ENCODE measurements at regions not wholly inside any gene's neighbourhood (a gene's known extent, or its start where the extent isn't known, plus 50 kb on each side); places are given as distances from the start of the nearest gene placed in this dataset.

DNA sequence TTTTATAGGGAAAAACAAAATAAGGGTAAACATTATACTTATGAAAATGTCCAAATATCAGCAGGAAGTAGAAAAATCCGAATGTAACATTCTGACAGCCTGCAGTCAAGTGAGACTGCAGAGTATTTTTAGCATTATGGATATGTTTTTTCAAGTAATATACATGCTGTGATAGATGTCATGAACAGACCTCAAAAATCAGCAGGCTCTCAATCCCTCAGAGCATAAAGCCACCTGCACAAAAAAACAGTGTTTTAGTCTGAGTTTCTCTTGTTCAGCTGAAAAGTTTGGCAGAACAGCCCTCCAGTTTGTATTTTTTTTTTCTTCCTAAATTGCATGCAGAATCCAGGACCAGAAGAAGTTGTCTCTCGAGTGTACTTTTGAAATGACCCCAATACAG lies 219.1 kb upstream of the FMN2 start:
- DNase-seq (ENCODE audit: low spot score): no peak

DNA sequence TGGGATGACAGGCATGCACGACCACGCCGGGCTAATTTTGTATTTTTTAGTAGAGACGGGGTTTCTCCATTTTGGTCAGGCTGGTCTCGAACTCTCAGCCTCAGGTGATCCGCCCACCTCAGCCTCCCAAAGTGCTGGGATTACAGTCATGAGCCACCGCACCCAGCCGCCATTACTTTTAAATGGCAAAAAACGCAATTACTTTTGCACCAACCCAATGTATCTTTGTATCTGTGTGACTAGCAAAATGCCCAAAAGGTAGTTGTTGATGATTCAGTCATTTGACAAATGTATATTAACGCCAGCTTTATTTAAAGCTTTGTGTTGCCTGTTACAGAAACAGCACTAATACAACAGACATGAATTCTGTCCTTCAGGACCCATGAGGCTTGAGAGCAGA lies 216.9 kb upstream of the FMN2 start:
- no peak for DNase-seq (ENCODE audit: low spot score)

DNA sequence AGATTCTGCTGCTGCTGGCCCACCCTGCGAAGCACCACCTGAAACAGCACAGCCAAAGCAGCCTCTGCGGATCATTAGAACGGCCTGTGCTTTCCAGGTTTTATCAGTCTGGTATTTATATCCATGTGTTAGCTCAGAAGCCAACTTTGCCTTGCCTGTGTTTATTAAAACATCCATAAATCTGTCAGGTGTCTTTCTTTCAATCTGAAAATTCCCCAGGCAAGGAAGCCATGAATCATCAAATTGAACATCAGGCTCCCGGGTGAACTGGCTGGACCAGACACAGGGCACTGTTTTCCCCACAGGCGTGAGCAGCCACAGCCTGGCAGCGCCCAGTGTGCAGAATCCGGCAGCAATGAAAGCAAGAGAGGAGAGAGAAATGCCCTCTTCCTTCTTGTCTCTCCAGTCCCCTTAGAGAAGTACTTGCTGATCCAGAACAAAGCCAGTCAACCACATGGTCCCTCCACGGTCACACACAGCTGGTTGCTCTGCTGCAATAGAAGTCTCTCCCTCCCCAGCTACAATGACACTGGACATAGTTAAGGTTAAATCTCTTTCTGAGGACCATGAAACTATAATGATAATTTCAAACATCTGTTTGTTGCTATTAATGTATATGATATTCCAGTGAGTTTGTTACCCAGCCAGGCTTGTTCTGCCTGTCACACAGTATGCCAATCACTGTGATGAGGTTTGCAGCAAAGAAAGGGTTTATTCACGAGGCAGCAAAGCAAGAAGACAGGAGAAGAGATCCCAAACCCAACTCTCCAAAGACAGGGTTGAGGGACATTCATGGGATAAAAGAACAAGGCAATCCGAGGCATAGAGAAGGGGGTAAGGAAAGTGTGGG lies 212.1 kb upstream of the FMN2 start:
- DNase-seq (ENCODE audit: low spot score): peak; percentile 9

DNA sequence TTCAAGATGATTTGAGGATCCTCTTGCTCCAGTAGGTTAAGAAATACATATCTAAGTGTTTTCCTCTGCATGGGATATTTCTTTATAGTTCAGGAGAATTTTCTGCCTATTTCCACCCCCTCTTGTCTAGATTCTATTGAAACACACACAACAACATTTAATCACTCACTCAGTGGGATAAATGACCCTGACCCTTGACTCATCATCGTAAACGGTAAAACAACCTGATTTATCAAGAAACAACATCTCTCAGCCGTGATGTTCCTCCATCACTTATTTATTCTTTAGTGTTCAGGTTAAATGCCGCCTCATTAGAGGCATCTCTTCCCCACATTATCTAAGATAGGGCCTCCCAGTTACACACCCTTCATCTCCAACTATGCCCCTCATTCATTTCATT lies 208.7 kb upstream of the FMN2 start:
- no peak for DNase-seq (ENCODE audit: low spot score)

DNA sequence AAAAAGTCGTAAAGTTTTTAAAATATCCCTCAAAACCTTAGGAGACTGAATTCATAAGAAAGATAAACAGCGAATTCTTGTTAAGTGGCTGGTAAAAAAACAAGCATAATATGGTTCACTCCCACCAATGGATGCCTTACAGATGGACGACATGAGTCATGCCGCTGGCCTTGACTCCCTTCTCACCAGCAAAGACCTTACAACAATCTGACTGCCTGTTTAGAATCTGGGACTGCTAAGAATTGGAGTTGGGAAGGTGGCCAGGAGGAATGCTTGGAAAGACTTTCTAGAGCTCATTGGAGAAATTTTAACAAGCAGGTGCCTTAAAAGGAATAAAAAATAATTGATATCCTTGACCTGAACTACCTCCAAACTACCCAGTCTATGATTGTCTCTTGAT lies 206.9 kb upstream of the FMN2 start:
- no peak for DNase-seq (ENCODE audit: low spot score)

DNA sequence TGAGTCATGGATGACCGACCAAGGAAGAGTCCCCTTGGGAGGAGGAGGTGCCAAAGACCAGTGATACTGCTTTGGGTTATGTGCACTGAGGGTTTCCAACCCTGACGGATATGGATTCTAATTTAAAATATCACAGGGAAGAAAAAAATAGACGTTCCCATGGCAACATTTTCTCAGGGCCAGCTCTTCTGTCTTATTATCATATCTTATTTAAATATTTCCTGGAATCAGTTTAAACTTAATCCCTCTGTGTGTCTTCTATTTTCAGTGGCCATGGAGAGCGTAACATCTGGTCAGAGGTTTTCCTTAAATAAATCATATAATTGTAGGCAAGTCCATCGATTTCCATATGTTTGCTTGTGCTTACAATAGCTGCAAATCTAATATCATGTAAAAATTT lies 205.4 kb upstream of the FMN2 start:
- DNase-seq (ENCODE audit: low spot score): no peak

DNA sequence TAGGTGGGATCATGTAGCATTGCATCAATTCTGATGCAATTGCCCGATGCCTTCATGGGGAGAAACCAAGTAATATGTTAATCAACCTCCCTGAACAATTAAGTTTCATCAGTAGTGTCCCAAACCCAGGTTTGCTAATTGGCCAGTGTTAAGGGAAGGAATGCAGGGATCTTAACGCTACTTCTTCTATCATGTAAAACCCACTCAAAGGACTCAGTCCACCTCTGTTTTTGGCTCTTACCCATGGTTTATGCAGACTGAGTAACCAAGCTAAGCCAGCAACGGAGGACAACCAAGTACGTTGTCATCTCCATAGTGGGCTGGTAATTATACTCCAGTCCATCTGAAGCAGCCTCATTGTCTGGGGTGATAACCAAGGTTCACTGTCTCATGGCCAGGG lies 203.0 kb upstream of the FMN2 start:
- no peak for DNase-seq (ENCODE audit: low spot score)

DNA sequence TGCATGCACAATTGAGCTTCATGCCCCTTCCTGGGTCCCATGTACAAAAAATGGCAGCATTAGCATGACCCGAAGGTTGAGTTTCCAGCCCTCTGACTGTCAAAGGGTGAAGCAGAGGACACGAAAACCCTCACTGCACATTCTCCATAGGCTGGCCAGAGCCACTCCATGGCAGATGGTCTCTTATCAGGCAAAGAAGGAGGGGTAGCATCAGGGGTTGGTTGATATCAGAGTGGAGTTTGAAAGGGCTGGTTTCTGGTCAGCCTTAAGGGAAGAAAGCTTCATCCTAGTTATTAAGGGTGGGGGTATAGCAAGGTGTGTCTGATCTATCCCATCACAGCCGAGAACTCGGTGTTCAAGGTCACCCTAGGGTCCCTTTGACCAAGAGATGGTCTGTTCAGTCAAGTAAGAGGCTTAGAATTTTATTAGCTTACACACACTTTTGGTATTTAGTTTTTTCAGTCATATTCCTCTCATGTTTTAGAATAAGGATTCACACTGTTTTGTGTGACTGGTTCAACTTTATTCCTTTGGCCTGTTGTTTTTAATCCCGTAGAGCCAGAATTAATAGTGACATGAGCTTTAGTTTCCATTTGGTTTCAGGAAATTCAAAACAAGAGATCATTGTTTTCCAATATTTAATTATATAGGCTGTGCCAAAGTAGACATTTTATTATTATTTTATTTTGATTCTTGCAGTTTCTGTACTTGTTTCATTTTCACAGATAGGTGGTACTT lies 199.9 kb upstream of the FMN2 start:
- DNase-seq (ENCODE audit: low spot score): peak; percentile 74

DNA sequence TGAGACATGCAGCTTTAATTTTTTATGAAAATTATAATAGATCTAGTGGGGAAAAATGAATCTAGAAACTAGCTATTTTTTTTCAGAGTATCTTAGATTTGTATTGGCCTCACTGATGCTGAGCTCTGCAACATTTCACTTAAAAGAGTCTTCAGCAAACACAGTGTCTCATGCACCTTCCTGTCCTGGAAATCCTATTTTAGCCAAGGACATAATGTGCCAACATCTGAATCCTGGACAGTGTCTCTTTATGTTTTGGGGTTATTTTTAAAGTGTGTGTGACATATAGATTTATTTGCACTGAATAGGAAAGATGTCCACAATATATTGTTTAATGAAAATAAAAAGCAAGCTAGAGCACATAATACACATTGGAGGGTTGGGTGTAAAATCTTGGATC lies 199.1 kb upstream of the FMN2 start:
- no peak for DNase-seq (ENCODE audit: low spot score)

DNA sequence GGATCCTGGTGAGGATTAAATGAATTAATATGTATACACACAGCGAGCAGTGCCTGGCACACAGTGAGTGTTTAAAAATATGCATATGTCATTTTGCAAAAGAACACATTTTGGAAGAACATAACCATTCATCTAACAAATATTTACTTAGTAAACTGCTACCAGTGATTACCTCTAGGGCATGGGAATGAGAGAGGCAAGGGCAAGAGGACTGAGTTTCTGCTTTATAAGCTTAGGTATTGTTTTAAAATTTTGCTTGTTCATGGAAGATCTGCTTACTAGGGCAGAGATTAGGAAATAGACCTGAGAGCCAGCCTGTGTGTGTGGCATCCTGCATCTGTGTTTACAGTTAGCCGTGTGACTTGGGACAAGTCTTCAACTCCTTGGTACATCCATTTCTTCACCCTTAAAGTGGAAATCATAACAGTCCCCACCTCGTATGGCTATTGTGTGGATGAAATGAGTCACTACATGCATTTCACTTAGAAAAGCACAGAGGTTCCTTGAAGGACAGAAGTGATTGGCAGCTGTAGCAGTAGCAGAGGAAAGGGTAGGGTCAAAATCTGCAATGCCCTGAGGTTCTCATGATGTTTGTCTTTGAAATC lies 198.5 kb upstream of the FMN2 start:
- no peak for DNase-seq (ENCODE audit: low spot score)

DNA sequence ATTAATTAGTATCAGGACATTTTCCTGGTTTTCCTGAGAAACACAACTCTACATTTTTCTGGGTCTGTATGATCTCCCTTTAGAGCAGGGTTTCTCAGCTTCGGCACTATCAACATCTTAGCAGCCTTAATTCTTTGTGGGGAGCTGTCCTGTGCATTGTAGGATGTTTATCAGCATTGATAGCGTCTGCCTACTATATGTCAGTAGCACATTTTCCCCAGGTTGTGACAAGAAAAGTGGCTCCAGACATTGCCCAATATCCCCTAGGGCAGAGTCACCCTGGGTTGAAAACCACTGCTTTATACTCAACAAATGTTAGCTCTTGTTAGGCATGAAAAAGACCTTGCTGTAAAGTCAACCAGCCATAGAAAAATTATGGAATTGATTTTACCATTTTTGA lies 195.1 kb upstream of the FMN2 start:
- DNase-seq (ENCODE audit: low spot score): peak; percentile 28

DNA sequence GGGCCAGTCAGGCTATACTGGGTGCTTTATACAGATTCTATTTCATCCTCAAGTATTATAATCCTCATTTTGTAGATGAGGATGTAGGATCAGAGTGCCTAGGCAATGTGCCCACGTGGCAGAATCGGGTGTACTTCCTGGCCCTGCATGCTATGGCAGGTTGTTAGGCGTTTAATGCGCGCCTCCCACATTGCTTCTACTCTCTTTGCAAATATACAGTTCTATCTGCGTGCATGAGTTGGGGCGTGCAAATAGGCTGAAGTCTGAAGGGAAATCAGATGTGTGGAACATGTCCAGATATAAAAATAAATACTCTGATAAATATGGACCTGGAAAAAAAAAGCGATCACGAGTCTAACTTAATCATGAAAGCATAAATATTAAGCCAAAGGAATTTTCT lies 194.7 kb upstream of the FMN2 start:
- DNase-seq (ENCODE audit: low spot score): no peak

DNA sequence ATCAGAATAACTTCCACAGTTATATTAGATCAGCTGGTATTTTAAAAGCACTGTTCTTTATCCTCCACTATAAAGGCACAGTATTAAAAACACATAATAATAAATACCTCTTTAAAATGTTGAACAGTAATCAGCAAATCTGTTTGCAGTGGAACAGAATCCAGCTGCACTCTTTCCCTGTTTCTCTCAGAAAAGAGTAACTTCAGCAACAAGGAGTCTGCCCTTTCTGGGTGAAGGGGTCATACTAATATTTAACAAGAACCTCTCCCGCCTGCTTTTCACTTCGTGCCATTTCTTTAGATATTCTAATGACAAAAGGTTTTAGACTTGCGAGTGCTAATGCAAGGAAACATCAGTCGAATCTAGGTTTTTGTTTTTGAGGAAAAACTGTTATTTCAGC lies 194.2 kb upstream of the FMN2 start:
- DNase-seq (ENCODE audit: low spot score): no peak

DNA sequence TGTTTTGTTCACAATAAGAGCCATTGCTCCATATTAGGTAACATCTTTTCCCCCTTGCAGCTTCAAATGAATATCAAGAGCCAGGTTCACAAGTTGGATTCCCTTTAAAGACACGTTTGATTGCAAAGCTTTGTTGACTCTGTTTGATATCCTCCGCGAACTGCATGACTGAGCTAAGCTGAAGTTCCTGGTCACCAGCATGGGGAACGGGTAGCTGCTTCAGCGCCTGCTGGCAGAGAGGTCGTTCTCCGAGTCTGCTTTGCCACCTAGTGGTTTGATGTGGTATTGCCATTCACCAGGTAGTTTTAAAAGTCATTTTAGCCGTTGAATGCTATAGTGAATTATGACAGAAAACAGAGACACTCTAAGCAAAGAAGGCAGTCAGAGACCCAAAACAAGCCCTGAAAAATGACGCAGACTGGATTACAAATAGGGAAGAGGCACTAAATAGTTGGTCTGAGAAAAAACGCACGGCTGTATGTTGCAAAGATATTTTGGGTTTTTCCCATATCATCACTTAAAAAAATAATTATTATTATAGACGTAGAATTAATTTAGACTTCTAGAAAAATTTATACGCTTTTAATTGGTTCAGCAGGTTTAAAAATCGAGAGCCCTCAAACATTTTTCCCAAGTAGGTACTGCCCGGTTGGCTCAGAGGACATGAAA lies 193.5 kb upstream of the FMN2 start:
- DNase-seq (ENCODE audit: low spot score): peak; percentile 86

DNA sequence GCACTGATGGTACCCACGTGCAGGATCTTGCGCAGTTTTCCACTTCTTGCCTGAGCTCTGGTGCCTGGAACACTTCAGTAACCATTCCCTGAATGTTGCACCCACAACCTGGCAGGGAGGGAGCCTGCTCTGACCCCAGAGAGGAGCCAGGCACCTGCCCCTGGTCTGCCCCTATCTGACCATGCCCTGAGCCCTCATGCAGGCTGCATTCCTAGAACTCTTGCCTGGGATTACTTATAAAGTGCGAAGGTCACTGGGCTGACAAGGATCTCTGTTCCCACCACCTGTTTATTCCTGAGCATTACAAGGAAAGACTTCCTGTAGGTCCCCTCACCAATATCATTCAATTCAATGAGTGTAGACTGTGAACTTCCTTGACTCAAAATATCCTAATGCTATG lies 191.9 kb upstream of the FMN2 start:
- DNase-seq (ENCODE audit: low spot score): no peak

DNA sequence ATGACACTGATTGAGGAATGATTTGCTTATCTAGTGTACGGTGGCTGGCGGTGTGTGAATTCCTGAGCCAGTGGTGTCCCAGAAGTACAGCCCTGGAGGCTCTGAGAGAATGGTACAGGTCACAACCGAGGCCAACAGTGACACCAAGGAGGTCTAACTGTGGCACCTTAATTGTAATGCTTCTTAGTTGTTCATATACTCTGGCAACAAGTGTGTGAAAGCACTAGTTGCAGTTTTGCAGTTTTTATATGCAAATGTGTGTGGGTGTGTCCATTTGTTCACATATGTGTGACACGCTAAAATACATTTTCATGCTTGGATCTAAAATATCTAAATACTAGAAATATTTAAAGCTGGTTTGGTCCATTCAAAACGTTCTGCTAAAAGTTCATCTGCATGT lies 185.3 kb upstream of the FMN2 start:
- no peak for DNase-seq (ENCODE audit: low spot score)

DNA sequence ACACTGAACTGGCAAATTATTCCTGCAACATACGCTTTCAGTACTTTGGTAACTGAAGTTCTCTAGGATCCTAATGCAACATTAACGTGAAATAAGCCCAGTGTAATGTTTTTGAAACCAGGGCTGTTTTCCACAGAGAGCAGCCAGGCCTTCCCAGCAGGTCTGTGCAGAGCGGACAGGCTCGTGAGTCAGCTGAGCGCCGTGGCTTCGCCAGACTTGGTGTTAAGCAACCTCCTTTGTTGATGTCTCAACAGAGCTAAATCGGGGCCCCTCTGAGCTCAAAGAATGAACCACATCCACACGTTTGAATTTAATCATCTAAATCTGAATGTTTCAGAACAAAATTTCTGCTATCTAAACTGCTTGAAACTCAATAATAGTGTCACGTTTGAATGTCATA lies 181.8 kb upstream of the FMN2 start:
- no peak for DNase-seq (ENCODE audit: low spot score)

DNA sequence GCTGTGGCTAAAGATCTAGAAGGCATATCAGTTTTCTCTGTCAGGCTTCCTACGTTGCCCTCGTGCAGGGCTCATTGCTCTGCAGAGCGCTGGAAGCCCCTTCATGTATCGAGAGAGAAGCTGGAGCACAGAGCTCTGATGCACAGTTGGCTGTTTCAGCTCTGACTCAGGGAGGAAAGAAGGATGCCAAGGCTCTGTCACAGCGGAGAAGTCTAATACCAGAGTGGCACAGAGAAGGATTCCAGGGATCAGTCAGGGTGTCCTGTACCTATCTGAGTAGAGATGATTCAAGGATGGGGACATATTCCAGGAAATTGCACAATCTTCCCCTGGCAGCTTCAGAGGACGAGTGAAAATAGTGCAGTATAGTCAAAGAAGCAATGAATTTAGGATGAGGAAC lies 179.2 kb upstream of the FMN2 start:
- DNase-seq (ENCODE audit: low spot score): no peak

DNA sequence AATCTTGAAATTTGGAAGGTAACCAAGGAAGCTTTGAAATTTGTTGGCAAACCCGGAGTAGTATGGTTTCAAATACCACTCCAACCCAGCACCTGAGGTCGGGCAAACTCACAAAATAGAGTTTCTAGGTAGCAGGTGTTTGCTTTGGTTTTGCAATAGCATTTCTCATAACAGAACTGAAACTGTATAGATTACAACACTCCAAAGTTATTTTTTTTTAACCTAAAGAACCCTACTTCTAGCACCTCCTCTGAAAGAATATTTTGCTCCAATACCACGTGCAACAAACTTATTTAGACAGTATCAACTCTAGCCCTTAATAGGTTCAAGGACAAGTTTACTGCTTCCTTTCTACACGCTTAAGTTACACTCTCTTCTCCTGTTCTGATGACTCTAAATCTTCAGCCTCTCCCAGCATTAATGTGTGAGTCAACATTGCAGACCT lies 178.5 kb upstream of the FMN2 start:
- no peak for DNase-seq (ENCODE audit: low spot score)

DNA sequence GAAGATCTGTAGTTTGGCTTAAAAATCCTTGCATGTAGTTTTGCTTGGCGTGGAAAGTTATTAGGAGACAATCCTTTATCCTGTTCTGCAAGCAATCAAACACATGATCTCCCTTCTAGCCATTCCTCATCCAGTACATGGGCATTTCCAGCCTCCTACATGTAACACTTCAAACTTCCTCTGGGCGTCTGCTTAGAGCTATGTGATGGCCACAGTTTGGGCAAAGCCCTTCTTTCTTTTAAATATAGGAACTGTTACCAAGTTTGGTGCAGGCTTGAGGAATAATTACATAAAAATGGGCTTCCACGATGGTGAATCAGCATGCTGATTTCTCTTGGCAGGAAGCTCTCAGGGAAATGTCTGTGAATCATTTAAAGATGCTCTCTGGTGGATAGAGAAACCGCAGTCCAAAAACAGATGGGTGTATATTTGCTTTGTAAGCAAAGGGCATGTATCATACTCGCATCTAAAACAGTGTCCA lies 176.9 kb upstream of the FMN2 start:
- DNase-seq (ENCODE audit: low spot score): no peak

DNA sequence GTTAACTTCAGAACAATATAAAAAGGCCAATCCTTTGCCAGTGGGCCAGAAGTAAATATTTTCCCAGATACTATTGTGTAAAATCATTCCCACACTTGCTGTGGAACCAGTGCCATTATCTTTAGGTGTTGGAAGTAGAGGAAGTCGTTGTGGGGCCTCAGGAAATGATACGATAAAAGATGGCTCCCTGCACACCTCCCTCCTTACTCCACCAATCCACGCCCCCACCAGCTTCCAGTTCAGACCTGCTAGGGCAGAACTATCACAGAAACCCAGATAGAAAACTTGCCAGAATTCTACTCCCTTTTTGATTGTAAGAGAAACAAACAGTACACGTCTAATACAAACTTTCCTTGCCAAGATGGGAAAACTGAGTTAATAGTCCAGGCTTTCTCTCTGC lies 173.0 kb upstream of the FMN2 start:
- DNase-seq (ENCODE audit: low spot score): no peak

DNA sequence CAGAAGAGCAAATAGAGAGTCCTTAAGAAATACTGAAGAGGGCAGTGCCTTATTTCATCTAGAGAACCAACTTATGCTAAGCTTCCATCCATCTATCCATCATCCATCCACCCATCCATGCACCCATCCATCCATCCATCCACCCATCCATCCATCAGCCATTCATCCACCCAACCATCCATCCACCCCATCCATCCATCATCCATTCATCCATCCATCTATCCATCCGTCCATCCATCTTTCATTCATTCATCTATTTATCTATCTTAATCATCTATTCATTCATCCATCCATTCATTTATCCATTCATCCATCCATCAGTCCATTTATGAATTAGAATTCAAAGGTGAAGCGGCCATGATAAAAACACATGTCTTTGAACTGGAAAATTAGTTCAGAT lies 171.5 kb upstream of the FMN2 start:
- DNase-seq (ENCODE audit: low spot score): no peak
